CD4-positive, alpha-beta memory T cell (primary cell): ENCODE measurements at regions not wholly inside any gene's neighbourhood (a gene's known extent, or its start where the extent isn't known, plus 50 kb on each side); places are given as distances from the start of the nearest gene placed in this dataset.

ENCODE experiments used
- CTCF ChIA-PET: fragments of 350-600 bp; sonication (Branson Sonifier 250); formaldehyde crosslinking; loops from one replicate; lab custom pipeline; 2021; ENCODE audit warnings: inconsistent platforms; ENCODE audit not compliant: partially characterized antibody; lab: Charles Lee
- POLR2A ChIA-PET: fragments of 350-600 bp; sonication (Branson Sonifier 250); formaldehyde crosslinking; loops from one replicate; lab custom pipeline; 2021; ENCODE audit not compliant: partially characterized antibody; lab: Charles Lee
- DNase-seq, 5 donors: peaks; one replicate each; pipeline versions ENCODE4 v3.0.0 to v3.0.0-alpha.2; 2020 to 2022; ENCODE audit warnings: mixed read lengths in 1 of 5
- H3K27ac ChIP-seq: one replicate; pipeline ENCODE4 v1.7.0; 2013; ENCODE audit warnings: low read depth, low read length
- H3K27me3 ChIP-seq: 2 replicates; pipeline ENCODE4 v1.7.0; 2013; ENCODE audit warnings: mild to moderate bottlenecking, low read length, moderate library complexity; ENCODE audit not compliant: insufficient read depth
- H3K36me3 ChIP-seq: 2 replicates; pipeline ENCODE4 v1.7.0; 2013; ENCODE audit warnings: mild to moderate bottlenecking, low read length, moderate library complexity; ENCODE audit not compliant: insufficient read depth
- H3K4me1 ChIP-seq: 2 replicates; pipeline ENCODE4 v1.7.0; 2013; ENCODE audit warnings: mild to moderate bottlenecking, low read length, moderate library complexity; ENCODE audit not compliant: insufficient read depth
- H3K4me3 ChIP-seq, 2 donors: one replicate each; pipeline ENCODE4 v1.7.0; 2013; ENCODE audit warnings: low read length in 2 of 2, mild to moderate bottlenecking in 1 of 2
- H3K9me3 ChIP-seq, 2 donors: one replicate each; pipeline ENCODE4 v1.7.0; 2013; ENCODE audit warnings: low read length in 2 of 2, control low read depth in 1 of 2; ENCODE audit not compliant: control insufficient read depth in 1 of 2
- H3K27ac Mint-ChIP-seq, 7 donors: one replicate each; pipeline ENCODE4 v1.8.0; 2020 to 2021; ENCODE audit warnings: mixed read lengths in 7 of 7, mild to moderate bottlenecking in 6 of 7, inconsistent platforms in 3 of 7, moderate library complexity in 3 of 7
- H3K27me3 Mint-ChIP-seq, 2 donors: one replicate each; pipeline ENCODE4 v1.8.0; 2020 to 2021; ENCODE audit warnings: mixed read lengths in 2 of 2
- H3K36me3 Mint-ChIP-seq, 2 donors: one replicate each; pipeline ENCODE4 v1.8.0; 2020 to 2021; ENCODE audit warnings: mixed read lengths in 2 of 2, inconsistent platforms in 1 of 2, mild to moderate bottlenecking in 1 of 2
- H3K4me1 Mint-ChIP-seq, 4 donors: one replicate each; pipeline ENCODE4 v1.8.0; 2020 to 2021; ENCODE audit warnings: mixed read lengths in 4 of 4, mild to moderate bottlenecking in 1 of 4
- H3K4me3 Mint-ChIP-seq, 8 donors: one replicate each; pipeline ENCODE4 v1.8.0; 2020 to 2021; ENCODE audit warnings: mixed read lengths in 8 of 8, mild to moderate bottlenecking in 7 of 8, moderate library complexity in 6 of 8, inconsistent platforms in 3 of 8
- H3K9me3 Mint-ChIP-seq, 8 donors: one replicate each; pipeline ENCODE4 v1.8.0; 2020 to 2021; ENCODE audit warnings: mixed read lengths in 8 of 8, mild to moderate bottlenecking in 5 of 8, inconsistent platforms in 3 of 8, moderate library complexity in 1 of 8
- intact Hi-C: fragments of 100-400 bp; cut with micrococcal nuclease; formaldehyde crosslinking; loops from one replicate; pipeline ENCODE4 v1.15.1; 2023

GRCh38 chr10:64840341-64840740 lies 1319.1 kb downstream of the REEP3 start:
- Histone ChIP-seq H3K27ac (no peak overlapping the region), H3K9me3 (no peaks in the 10 kb centered on the region), H3K4me3 (no peak overlapping the region), H3K4me1 (no peaks in the 10 kb centered on the region), H3K36me3 (no peaks in the 10 kb centered on the region), H3K27me3 (no peaks in the 10 kb centered on the region)
- CTCF ChIA-PET = no interaction called here
- intact Hi-C loops = no loop called here
- Mint-ChIP-seq H3K9me3 (peaks cover 0 to 14% (median 3%) of the 10 kb centered on the region in 8 donors), H3K27ac (no peak overlapping the region), H3K4me1 (no peaks in the 10 kb centered on the region), H3K4me3 (no peak overlapping the region), H3K36me3 (no peaks in the 10 kb centered on the region), H3K27me3 (no peaks in the 10 kb centered on the region)
- POLR2A ChIA-PET = no interaction called here
- no peak for DNase-seq

DNA sequence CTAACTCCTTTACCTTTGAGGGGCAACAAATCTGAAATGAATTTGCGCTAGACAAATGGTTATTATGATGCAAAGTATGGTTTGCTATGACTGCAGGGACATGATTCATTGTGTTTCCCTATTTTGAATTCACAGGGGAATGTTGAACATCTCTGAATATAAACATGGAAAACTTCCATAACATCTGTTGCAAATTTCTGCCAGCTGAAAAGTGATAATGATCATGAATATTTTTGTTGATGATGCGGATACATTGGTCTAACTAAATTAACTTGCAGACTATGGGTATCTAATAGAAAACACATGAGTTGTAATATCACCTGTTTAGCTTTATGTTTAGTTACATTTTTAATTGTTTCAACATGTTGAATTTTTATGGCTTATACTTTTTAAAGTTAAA lies 1325.5 kb downstream of the REEP3 start:
- Mint-ChIP-seq H3K36me3 (no peaks in the 10 kb centered on the region), H3K27me3 (no peaks in the 10 kb centered on the region), H3K27ac (no peak overlapping the region), H3K4me1 (no peaks in the 10 kb centered on the region), H3K9me3 (peaks cover 0 to 4% (median under 1%) of the 10 kb centered on the region in 8 donors), H3K4me3 (no peak overlapping the region)
- Histone ChIP-seq H3K4me1 (no peaks in the 10 kb centered on the region), H3K36me3 (no peaks in the 10 kb centered on the region), H3K9me3 (no peaks in the 10 kb centered on the region), H3K4me3 (no peak overlapping the region), H3K27me3 (no peaks in the 10 kb centered on the region), H3K27ac (no peak overlapping the region)
- POLR2A ChIA-PET = no interaction called here
- intact Hi-C loops = no loop called here
- no peak for DNase-seq
- CTCF ChIA-PET = no interaction called here

DNA sequence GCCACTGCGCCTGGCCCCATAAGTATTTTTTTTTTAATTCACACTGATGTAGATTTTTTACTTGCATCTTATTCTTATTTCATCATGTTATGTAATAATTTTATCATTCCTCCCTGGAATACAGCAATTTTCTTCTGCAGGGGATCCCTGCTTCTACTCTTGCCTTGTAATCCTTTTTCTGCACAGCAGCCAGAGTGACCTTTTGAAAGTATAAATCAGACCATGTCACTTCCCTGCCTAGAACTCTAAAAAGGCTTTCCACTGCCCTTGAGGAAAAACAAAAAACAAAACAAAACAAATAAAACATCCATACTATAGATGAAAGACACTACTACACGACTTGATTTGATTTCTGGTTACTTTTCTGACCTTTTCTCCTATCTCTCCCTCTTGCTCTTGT lies 1334.7 kb downstream of the REEP3 start:
- Mint-ChIP-seq H3K9me3 (peaks cover 0 to 6% (median 0%) of the 10 kb centered on the region in 8 donors), H3K27me3 (no peaks in the 10 kb centered on the region), H3K27ac (no peak overlapping the region), H3K4me1 (no peaks in the 10 kb centered on the region), H3K36me3 (no peaks in the 10 kb centered on the region), H3K4me3 (no peak overlapping the region)
- H3K36me3 ChIP-seq = no peaks in the 10 kb centered on the region
- no peaks in the 10 kb centered on the region for H3K27me3 ChIP-seq
- CTCF ChIA-PET = no interaction called here
- H3K4me3 ChIP-seq = no peak overlapping the region
- intact Hi-C loops = no loop called here
- no peak overlapping the region for H3K27ac ChIP-seq
- DNase-seq = no peak
- H3K9me3 ChIP-seq = no peaks in the 10 kb centered on the region
- POLR2A ChIA-PET = no interaction called here
- H3K4me1 ChIP-seq = no peaks in the 10 kb centered on the region

DNA sequence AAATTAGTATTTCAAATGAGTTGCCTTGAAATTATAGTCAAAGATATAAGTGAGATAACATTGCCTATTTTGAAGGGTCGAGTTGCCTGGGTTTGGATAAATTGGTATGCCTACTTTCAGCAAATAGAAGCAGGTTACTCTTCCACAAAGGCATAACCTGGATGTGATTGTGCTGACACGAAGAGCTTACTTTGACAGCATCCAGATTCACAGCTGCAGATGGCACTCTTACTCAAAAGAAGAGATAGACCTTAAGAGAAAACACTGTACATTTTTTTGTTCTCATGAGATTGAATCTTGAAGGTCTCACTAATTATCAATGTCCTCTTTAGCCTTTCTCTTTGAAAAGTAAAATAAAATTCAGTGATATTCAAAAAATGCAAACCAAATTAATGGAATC lies 1338.7 kb downstream of the REEP3 start:
- H3K27me3 ChIP-seq = no peaks in the 10 kb centered on the region
- H3K9me3 ChIP-seq = peaks cover 0 to 3% of the 10 kb centered on the region in 2 donors
- Mint-ChIP-seq H3K27ac (no peak overlapping the region), H3K4me3 (no peak overlapping the region), H3K4me1 (no peaks in the 10 kb centered on the region), H3K27me3 (no peaks in the 10 kb centered on the region), H3K9me3 (peaks cover 0 to 6% (median 2%) of the 10 kb centered on the region in 8 donors), H3K36me3 (no peaks in the 10 kb centered on the region)
- ChIA-PET CTCF (no interaction called here), POLR2A (no interaction called here)
- intact Hi-C loops = no loop called here
- H3K4me1 ChIP-seq = no peaks in the 10 kb centered on the region
- DNase-seq = no peak
- no peak overlapping the region for H3K27ac ChIP-seq
- H3K4me3 ChIP-seq = no peak overlapping the region
- no peaks in the 10 kb centered on the region for H3K36me3 ChIP-seq

GRCh38 chr10:64863836-64864235 lies 1342.6 kb downstream of the REEP3 start:
- H3K4me1 Mint-ChIP-seq = no peaks in the 10 kb centered on the region
- Histone ChIP-seq H3K27ac (no peak overlapping the region), H3K27me3 (no peaks in the 10 kb centered on the region), H3K36me3 (no peaks in the 10 kb centered on the region), H3K9me3 (peaks cover 0 to 3% of the 10 kb centered on the region in 2 donors), H3K4me1 (no peaks in the 10 kb centered on the region), H3K4me3 (no peak overlapping the region)
- ChIA-PET POLR2A (no interaction called here), CTCF (no interaction called here)
- H3K27me3 Mint-ChIP-seq = no peaks in the 10 kb centered on the region
- H3K27ac Mint-ChIP-seq = no peak overlapping the region
- no peak overlapping the region for H3K4me3 Mint-ChIP-seq
- intact Hi-C loops = no loop called here
- H3K36me3 Mint-ChIP-seq = no peaks in the 10 kb centered on the region
- DNase-seq = no peak
- peaks cover 0 to 8% (median 1%) of the 10 kb centered on the region in 8 donors for H3K9me3 Mint-ChIP-seq

DNA sequence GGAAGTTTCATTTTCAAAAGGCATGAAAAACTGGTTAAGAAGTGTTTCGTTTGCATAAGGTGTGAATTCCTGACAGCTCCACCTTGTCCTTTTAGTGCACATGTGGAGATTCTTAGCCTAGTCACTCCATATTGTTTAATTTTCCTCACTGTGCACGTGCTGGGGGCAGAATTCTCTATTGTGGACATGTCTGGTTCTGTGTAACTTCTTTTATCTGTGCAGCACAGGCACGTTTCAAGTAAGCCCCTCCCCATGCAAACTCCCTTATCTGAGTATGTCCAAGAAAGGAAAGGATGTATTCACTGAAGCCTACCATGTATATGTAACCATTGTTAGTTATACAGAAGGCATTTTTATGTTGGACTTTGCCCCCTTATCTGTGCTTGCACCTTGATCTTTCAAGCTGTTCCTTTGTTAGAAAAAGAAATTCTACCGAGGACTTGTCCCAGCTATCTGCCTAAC lies 1346.3 kb downstream of the REEP3 start:
- intact Hi-C loops = no loop called here
- Histone ChIP-seq H3K9me3 (no peaks in the 10 kb centered on the region), H3K36me3 (no peaks in the 10 kb centered on the region), H3K4me1 (no peaks in the 10 kb centered on the region), H3K27ac (no peak overlapping the region), H3K4me3 (no peak overlapping the region), H3K27me3 (no peaks in the 10 kb centered on the region)
- Mint-ChIP-seq H3K27me3 (no peaks in the 10 kb centered on the region), H3K27ac (no peak overlapping the region), H3K4me1 (no peaks in the 10 kb centered on the region), H3K36me3 (no peaks in the 10 kb centered on the region), H3K9me3 (peaks cover 0 to 10% (median 4%) of the 10 kb centered on the region in 8 donors), H3K4me3 (no peak overlapping the region)
- DNase-seq = no peak
- CTCF ChIA-PET = no interaction called here
- POLR2A ChIA-PET = no interaction called here

- no peaks in the 10 kb centered on the region for H3K36me3 Mint-ChIP-seq
- CTCF ChIA-PET = no interaction called here
- intact Hi-C loops = no loop called here
- H3K36me3 ChIP-seq = no peaks in the 10 kb centered on the region
- H3K9me3 ChIP-seq = no peaks in the 10 kb centered on the region
- no peaks in the 10 kb centered on the region for H3K4me1 Mint-ChIP-seq
- no peaks in the 10 kb centered on the region for H3K4me1 ChIP-seq
- H3K27ac ChIP-seq = no peak overlapping the region
- no peak overlapping the region for H3K4me3 ChIP-seq
- H3K9me3 Mint-ChIP-seq = peaks cover 0 to 16% (median 5%) of the 10 kb centered on the region in 8 donors
- no peaks in the 10 kb centered on the region for H3K27me3 ChIP-seq
- no peak for DNase-seq
- POLR2A ChIA-PET = no interaction called here
- H3K4me3 Mint-ChIP-seq = no peak overlapping the region
- H3K27ac Mint-ChIP-seq = no peak overlapping the region
- no peaks in the 10 kb centered on the region for H3K27me3 Mint-ChIP-seq
Measured at GRCh38 chr10:64873088-64873487, 1351.9 kb downstream of the REEP3 start.

- no peak for DNase-seq
- no peaks in the 10 kb centered on the region for H3K9me3 ChIP-seq
- H3K36me3 Mint-ChIP-seq = no peaks in the 10 kb centered on the region
- peaks cover 0 to 16% (median 5%) of the 10 kb centered on the region in 8 donors for H3K9me3 Mint-ChIP-seq
- ChIA-PET POLR2A (no interaction called here), CTCF (no interaction called here)
- H3K4me3 ChIP-seq = no peak overlapping the region
- intact Hi-C loops = no loop called here
- H3K27ac Mint-ChIP-seq = no peak overlapping the region
- H3K4me1 Mint-ChIP-seq = no peaks in the 10 kb centered on the region
- H3K27me3 ChIP-seq = no peaks in the 10 kb centered on the region
- no peaks in the 10 kb centered on the region for H3K27me3 Mint-ChIP-seq
- H3K36me3 ChIP-seq = no peaks in the 10 kb centered on the region
- no peak overlapping the region for H3K27ac ChIP-seq
- H3K4me1 ChIP-seq = no peaks in the 10 kb centered on the region
- no peak overlapping the region for H3K4me3 Mint-ChIP-seq
Measured at GRCh38 chr10:64873959-64874358, 1352.8 kb downstream of the REEP3 start.
